Sciatic nerve (tissue), 2 donors: ENCODE measurements at regions not wholly inside any gene's neighbourhood (a gene's known extent, or its start where the extent isn't known, plus 50 kb on each side); places are given as distances from the start of the nearest gene placed in this dataset.

Source experiments
- ATAC-seq: fragments of 200-7000 bp; cut with Tn5 transposase; one replicate; pipeline ENCODE4 v1.9.1; 2020; ENCODE audit warnings: mild to moderate bottlenecking, moderate library complexity
- DNase-seq: peaks from one replicate; pipeline ENCODE4 v3.0.0-alpha.2; 2020; ENCODE audit warnings: low spot score
- intact Hi-C: fragments of 100-400 bp; cut with DNase I; formaldehyde crosslinking; loops from one replicate; pipeline ENCODE4 v1.14.2; 2022
- donor health status: DM: no; HTN: no; CAD: no.
- donor health status: DM: no; HTN: no; CAD: no.

DNA sequence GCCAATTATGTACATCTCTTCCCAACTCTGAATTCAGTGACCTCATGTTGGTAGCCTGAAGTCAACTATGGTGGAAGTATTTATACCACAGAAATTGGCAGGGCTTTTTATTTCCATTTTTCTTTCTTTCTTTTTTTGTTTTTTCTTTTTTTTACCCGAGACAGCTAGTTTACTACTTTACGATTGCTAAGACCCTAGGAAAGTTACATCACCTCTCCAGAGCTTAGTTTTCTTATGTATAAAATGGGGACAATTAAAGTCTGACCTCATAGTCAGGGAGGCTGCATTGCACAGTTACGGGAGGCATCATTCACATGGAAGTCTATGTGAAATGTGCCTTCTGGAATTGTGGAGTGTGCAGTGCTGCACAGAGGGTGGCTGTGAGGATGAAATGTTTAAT lies 194.3 kb downstream of the MTX2 start:
- DNase-seq (no peak), ATAC-seq (no peak)
- intact Hi-C loops, result no loop called here

DNA sequence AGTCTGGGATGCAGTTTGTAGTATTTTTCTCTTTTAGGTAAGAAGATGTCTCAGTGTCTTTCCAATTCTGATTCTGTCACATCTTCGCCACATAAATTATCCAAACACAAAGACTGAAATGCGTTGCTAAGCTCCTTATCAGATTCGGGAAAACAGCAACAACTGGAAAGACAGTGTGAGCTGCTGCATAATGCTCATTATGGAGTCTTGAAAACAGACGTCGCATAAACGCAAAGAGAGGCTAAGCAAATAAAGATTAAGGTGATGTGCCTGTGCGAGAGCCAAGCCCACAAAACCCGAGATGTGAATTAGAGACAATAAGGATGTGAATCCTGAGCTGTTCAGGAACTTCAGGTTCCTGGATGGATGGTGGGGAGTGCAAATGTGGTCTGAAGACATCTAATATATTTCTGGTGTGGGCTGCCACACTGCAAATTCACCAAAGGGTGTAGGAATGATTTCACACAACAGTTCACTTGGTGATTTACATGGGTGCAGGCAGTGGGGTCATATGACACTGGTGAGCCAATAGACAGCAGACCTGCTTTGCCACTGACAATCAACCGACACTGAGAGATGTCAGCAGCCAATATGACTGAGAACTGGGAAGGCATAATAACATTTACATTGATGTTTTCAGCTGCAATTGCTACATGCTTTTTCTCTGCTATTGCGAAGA lies 195.8 kb downstream of the MTX2 start:
- no peak for DNase-seq
- ATAC-seq, result no peak
- intact Hi-C loops, result no loop called here

DNA sequence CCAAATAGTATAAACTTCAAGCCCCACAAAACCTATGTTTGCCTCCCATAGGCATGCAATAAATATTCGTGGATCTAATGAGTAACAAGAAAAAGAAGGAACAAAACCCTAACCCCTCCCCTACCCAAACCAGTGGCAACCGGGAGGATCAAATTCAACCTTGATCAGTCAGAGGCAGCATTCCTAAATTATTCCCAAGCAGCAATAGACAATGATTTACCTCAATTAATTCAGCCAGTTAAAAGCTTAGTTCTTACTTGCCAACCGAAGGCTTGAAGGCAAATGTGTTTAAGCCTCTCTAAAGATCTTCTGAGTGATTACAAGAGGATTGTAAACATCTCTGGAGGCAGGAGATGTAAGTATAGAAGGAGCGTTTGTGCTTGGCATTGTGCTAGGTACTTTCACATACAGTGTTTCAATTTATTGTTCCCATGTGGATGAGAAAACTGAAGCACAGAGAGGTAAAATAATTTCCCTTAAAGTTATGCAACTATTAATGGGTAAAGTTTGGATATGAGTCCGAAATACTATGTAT lies 197.7 kb downstream of the MTX2 start:
- no peak for ATAC-seq
- no peak for DNase-seq
- intact Hi-C loops, result no loop called here

DNA sequence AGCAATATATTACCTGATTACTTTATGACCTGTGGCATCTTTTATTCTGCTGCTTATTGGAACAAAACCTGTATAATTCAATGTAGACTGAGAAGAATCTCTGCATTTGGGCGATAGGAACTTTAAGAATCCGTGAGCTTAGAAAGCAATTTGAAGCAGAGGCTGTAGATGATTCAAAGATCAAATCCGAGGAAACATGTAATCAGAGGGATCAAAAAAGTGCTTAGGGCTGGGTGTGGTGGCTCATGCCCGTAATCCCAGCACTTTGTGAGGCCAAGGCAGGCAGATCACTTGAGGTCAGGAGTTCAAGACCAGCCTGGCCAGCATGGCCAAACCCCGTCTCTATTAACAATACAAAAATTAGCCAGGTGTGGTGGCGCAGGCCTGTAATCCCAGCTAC lies 198.4 kb downstream of the MTX2 start:
- intact Hi-C loops, result no loop called here
- DNase-seq, result no peak
- ATAC-seq, result no peak

DNA sequence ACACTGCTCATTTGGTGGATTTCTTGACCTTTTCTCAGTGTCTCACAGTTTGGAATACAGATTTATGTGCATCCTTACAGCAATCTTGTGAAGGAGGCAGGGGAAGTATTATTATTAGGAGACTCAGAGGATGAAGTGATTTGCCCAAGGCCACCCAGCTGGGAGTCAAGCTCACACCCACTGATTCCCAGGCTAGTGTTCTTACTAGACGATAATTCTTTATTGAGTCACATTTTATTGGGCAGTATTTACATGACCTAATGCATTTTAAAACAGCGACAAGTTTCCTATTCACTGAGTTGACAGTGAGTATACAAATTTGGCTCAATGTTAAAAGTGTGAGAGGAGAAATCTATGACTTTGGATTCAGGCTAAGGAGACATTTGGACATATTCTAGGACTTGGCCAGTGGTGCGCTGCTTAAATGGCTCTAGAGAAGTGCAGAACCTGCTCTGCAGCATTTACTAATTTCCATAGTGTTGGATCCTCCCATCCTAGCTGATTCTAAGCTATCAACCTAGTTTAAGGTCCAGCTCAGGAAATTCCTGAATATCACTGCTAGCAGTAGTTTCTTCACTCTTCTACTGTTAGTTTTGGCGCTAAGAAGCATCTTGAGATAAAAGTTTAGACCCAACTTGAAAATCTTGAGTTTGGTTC lies 199.3 kb downstream of the MTX2 start:
- no peak for DNase-seq
- no peak for ATAC-seq
- intact Hi-C loops, result no loop called here

DNA sequence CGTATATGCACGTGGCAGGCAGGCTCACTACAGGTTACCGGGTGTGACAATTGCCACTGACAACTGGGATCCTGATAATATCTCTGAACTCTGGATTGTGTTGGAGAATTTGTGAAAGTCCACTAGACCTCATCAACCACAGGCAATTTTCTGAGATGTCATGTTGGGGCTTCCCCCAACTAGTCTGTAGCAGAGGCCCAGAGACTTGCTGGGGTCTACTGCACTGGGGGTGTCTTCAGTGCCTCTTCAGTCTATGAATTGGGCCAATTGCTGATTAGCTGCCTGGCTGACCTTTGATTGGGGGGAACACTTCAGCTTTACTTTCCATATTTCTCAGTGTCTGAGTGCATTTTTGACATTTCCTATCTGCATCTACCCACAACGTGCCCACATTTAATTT lies 201.5 kb downstream of the MTX2 start:
- ATAC-seq, result no peak
- no peak for DNase-seq
- intact Hi-C loops, result no loop called here

DNA sequence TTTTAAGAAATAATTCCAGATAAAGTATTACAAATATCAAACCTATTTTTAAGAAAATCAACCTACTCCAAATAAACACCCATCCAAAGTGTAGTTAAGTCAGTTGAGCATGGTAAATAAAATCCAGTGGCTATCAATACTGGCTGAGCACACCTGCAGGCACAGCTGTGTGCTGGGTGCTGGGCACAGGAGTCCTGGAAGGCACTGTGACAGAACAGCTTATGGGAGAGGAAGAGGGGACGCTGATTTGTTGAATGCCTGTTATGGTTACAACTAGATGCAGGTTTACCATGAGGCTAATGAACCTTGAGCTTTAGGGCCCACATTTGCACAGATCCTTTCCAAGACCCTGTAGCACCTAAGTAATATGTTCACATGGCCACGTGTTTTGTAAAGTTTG lies 202.7 kb downstream of the MTX2 start:
- DNase-seq, result no peak
- no peak for ATAC-seq
- intact Hi-C loops, result no loop called here

DNA sequence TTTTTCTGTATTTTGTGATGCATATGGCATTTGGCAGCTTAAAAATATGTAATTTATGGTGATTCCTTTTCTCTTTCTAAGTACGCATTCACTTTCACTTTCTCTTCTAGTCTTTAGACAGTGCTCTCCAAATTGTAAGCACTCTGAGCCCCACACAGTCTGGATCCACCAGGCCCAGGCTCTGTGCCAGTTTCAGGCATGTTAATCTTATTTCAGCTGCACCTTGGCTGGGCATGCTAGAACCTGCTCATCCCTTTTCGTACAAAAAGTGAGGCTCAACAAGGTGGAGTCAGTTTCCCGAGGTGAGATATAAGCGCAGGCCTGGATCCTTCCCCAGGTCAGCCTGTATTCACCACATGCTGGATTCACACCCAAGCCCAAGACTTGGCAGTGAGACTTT lies 203.9 kb downstream of the MTX2 start:
- ATAC-seq (peak; percentile 88), DNase-seq (peak; percentile 60)
- intact Hi-C loops, result no loop called here

DNA sequence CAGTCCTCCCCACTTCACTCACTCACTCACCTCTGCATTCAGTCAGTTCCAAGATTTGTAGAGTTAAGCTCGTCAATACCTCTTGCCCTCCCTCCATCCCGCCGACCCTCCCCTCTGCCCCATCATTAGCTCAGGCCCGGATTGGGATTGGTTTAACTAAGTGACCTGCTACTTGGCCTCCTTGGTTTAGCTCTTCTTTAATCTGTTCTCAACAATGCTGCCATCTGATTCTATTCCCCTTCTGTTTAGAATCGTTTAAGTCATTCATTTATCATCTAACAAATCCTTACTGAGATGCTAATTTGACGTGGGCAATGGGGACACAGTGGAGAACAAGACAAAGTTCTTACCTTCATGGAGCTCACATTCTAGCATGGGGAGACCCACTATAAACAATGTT lies 204.6 kb downstream of the MTX2 start:
- ATAC-seq (no peak), DNase-seq (no peak)
- intact Hi-C loops, result no loop called here

DNA sequence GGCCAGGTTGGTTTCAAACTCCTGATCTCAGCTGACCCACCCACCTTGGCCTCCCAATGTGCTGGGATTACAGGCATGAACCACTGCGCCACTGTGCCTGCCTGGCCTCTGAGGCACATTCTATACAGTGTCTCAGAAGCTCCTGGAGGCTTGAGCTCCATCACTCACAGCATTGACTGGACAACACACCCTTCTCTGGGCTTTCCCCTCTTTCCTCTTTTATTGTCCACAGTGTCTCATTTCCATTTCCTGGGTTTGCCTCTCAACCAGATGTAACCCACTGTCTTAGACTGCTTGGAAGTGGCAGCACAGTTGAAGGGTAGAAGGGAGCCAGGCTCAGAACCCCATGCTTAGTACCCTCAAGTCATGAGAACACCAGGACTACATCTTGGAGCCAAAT lies 208.1 kb downstream of the MTX2 start:
- ATAC-seq (no peak), DNase-seq (no peak)
- intact Hi-C loops, result no loop called here

DNA sequence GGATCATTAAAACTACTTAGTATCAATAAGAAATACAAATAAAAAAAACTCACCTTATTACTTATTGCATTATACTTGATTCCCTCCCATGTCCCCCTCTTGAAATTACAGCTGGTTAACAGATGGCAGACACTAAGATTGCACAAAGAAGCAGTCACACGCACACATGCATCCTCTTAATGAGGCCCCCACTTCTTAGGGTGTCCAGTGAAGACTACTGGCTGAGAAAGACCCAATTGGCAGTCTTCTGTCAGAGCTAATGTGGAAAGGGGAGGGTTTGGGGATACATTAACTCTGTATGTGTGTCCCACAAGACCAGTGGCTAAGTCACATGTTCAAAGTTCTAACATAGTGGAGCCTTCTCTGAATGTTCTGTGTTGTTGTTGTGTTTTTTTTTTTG lies 210.7 kb downstream of the MTX2 start:
- intact Hi-C loops, result no loop called here
- DNase-seq, result no peak
- ATAC-seq, result no peak

DNA sequence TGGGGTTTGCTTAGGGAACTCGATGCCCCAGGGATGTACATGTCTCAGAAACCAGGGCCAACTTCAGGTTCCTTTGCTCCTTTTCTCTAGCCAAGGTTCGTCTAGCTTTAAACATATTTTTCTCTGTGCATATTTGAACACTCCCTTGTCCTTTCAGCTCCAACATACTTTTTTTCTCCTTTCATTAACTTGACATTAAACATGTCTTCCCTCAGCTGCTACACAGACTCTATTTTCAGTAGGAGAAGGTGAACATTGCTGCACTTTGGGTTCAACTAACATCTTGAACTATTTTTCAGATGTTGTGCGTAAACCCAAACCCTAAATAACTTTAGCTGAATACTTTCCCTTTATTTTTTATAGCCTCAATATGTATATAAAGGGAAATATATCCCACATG lies 212.9 kb downstream of the MTX2 start:
- ATAC-seq, result no peak
- intact Hi-C loops, result no loop called here
- no peak for DNase-seq

DNA sequence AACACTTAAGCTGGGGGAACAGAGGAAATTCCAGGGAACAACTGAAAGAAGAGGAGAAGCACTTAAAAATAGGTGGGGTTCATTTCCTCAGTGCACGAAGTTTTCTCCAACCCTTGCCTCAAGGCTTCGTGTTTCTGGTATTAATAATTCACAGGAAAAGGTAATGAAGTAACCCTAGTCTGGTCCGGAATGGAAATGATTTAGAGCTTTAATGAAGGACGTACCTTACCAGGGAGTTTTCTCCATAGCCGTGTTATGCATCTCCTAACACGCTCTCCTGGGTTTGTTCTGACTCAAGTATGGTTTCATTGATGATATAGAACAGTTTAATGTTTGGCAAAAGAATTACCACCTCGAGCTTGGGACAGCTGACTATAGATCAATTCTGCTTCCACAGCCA lies 214.2 kb downstream of the MTX2 start:
- no peak for DNase-seq
- no peak for ATAC-seq
- intact Hi-C loops, result no loop called here

DNA sequence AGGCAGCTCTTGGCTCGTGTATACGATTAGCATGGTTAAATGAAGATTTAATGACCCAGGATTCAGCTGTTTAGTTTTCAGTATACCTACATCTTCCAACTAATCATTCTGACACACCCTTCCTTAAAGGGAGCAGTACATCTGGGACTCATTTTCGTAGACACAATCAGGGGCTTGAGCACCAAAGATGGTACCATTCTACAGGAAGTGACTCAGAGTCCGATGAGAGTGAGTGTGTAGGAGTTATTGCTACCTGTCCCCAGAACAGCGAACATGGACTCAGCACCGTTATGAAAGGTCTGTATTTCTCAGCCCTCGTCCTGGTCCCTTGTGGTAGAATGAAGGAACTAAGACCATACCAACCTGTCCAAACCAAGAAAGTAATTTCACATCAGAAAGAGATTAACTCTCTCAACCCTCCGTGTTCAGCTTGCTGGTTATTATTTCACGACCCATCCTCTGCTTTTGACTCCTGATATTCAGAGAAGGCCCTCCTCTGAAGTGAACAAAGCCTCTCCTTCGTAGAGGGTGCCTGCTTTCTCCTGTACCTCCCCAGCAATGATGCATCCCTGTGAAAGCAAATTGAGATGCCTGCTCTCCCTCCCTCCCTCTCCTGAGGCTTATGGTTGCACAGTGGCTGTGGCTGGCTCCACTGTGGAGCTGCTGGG lies 214.8 kb downstream of the MTX2 start:
- DNase-seq, result no peak
- ATAC-seq, result no peak
- intact Hi-C loops, result no loop called here

DNA sequence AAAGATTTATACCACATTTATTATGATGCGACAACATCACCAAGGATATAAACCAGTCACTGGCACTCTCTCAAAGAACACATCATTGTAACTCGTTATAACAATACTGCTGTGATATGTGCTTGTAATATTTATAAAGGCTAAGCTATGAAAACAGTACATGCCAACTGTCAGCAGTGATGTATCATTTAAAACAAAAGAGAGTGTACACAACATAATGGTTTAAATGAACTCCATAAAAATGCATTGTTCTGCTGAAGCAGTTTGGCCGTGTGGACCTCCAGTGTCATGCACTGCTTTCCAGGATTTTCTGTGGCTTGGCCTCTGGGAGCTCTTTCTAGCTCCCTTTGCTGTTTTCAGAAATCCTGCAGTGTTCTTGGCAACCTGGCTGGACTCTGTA lies 215.6 kb downstream of the MTX2 start:
- intact Hi-C loops, result no loop called here
- ATAC-seq (peak; percentile 39), DNase-seq (no peak)

DNA sequence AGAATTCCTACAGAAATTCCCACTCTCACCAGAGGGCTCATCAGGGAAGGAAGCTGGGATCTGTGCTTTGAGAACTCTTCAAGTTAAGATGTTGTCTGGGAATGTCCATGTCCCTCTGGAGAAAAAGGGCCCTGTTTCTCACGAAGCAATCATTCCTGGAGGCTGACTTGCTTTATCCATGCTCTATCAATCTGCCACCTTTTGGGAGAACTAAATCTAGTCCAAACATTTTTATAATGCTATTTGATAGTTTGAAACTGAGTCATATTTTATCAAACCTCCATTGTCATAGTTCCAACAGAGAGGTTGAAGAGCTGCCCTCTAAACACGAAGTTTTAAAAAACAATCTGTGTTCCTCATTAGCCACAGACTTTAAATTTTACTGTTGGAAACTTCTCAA lies 219.2 kb downstream of the MTX2 start:
- intact Hi-C loops, result no loop called here
- ATAC-seq, result no peak

DNA sequence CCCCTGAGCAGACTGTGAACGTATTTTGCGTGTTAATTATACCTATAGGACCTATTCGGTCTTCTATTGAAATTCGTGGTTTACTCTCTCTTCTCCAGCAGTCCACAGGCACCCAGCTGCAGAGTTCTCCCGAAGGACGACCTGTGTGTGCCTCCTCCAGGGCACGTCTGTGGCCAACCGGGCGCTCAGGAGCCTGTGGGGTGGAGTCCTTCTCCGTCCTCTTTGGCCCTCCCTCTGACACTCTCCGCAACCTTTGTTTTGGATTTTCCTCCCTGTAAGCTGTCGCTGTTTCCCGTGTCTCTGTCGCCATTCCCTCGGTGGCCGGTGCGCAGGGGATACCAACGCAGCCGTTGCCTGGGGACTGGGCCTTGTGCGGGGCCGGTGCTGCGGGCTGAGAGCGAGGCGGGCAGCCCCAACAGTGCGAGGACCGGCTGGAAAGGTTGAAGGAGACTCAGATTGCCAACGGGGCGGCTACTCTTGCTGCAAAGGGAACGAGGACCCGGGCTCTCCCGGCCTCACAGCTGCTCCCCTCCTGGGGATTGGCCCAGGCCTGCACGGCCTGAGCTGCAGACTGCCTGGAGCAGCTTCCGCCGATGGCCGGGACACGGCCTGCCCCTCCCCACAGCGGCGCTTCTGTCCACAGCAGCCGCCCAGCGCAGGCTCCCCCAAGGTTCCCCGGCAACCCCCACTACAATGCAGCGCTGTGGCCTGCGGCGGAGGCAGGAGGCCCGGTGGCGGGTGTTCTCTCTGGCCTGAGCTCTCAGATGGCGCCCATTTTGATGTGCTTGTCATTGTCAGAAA lies 221.0 kb downstream of the MTX2 start:
- DNase-seq (peak; percentile 68), ATAC-seq (peak; percentile 72)
- intact Hi-C loops, result no loop called here

More for the DNA sequence above, 219.2 kb downstream of the MTX2 start:
- DNase-seq, result no peak

DNA sequence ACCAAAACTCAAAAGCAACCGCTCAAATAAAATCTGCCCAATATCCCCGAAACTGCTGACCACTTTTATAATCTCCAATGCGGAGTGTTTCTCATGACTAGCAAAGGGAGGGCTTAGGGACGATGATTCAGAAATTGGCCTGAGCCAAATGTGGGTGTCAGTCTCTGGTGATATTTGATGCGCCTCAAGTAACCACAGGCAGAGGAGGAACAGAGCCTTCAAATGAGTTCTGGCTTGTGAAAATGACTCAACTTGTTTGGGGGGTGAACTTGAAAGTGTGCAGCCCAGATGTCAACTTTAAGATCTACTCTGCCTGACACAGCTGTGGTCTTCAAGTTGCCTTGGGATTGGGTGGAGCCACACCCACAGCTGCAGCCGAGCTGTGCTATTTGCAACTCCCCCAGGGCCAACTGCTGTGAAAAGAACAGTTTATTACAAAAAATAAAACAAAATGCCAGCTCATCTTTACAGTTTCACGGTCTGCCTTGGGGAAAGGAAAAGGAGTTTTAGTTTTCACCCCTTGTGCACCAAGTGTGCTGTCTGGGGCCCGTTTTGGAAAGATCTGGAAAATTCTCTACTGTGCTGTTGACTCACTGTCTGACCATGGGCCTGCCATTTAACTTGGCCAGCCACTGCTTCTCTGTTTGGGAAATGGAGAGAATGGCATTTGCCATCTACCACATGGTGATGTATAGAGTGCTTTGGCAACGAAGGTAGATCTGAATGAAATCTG lies 222.1 kb downstream of the MTX2 start:
- ATAC-seq (peak; percentile 89), DNase-seq (peak; percentile 64)
- intact Hi-C loops, result no loop called here

DNA sequence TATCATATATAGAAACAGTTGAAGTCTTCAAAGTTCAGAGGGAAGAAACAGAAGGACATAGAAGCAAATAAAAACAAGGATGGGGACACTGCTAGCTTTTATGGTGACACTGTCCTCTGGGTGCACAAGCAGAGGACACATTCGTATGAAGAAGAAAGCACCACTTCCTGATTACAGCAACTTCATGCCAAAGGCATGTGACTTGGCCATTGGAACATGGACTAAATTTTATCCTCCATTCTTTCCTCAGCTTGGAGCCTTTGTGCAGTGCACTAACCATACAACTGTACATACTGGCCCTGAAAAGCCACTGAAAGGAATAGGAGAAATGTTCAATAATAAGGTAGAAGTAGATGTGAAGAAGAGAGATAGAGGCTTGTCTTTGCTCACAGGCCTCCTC lies 223.3 kb downstream of the MTX2 start:
- intact Hi-C loops, result no loop called here
- ATAC-seq (no peak), DNase-seq (no peak)
